H1 (cell line): ENCODE measurements at regions not wholly inside any gene's neighbourhood (a gene's known extent, or its start where the extent isn't known, plus 50 kb on each side); places are given as distances from the start of the nearest gene placed in this dataset.

ENCODE experiments used
- EP300 ChIP-seq, 2 experiments: IDR thresholded peaks; 1 replicate in 1 of 2; 2 replicates in 1 of 2; pipeline ENCODE4 v1.6.1; 2011 to 2012; ENCODE audit warnings: low read depth in 2 of 2, low read length in 2 of 2, mild to moderate bottlenecking in 2 of 2, borderline replicate concordance in 1 of 2, inconsistent platforms in 1 of 2, moderate library complexity in 1 of 2
- NANOG ChIP-seq: IDR thresholded peaks from 2 replicates; pipeline ENCODE4 v1.6.1; 2011; ENCODE audit warnings: low read length, low read depth, mild to moderate bottlenecking, inconsistent platforms; ENCODE audit not compliant: insufficient read depth, poor library complexity, severe bottlenecking
- RFX5 ChIP-seq: IDR thresholded peaks from 2 replicates; pipeline ENCODE4 v1.6.1; 2011; ENCODE audit warnings: low read depth, low read length, improper control_type of control experiment, borderline replicate concordance
- SAP30 ChIP-seq: fragments of 300-600 bp; sonication (generic); IDR thresholded peaks from 2 replicates; pipeline ENCODE4 v1.7.1; 2012; ENCODE audit warnings: low read length, moderate library complexity, mild to moderate bottlenecking, inconsistent platforms; ENCODE audit not compliant: insufficient read depth, insufficient replicate concordance
- SP2 ChIP-seq: IDR thresholded peaks from 2 replicates; pipeline ENCODE4 v1.6.1; 2012; ENCODE audit warnings: mild to moderate bottlenecking, low read length, inconsistent platforms
- ZNF274 ChIP-seq: IDR thresholded peaks from 2 replicates; pipeline ENCODE4 v1.7.0; 2012; ENCODE audit warnings: low read length, borderline replicate concordance; ENCODE audit errors: extremely low read depth

GRCh38 chr13:89554801-89555200 is 1792.7 kb upstream of the MIR17HG start (continued):
- TF ChIP-seq EP300 (IDR thresholded peaks at IDR 0.05; ENCODE audit: borderline replicate concordance in 1 of 2, low read depth in 2 of 2, low read length in 2 of 2) (no peak), ZNF274 (no peak), RFX5 (no peak), SAP30 (no peak), NANOG (no peak), SP2 (no peak)
